ENCODE measurements at regions not wholly inside any gene's neighbourhood (a gene's known extent, or its start where the extent isn't known, plus 50 kb on each side); places are given as distances from the start of the nearest gene placed in this dataset. TPM values are rescaled to one million over a fixed set of nuclear protein-coding genes. Genes with fewer than 3 reads are reported as not detected.

GRCh38 chr20:21780528-21780927 is 75.1 kb downstream of the PAX1 start:
- DNase-seq, result no peak
- no peaks in the 10 kb centered on the region for H3K9me3 ChIP-seq
- no peaks in the 10 kb centered on the region for H3K4me1 ChIP-seq
- H3K27ac ChIP-seq, result no peak overlapping the region
- WGBS, 2 donors, result 72 to 73% methylated on average over 4 of the region's 4 CpGs
- H3K36me3 ChIP-seq, result no peaks in the 10 kb centered on the region
- intact Hi-C loops (cut with DNase I), result no loop called here
- H3K27me3 ChIP-seq, result no peaks in the 10 kb centered on the region
- TF ChIP-seq POLR2A (IDR thresholded peaks at IDR 0.05), result no peak
- TF ChIP-seq, protein P1, sequence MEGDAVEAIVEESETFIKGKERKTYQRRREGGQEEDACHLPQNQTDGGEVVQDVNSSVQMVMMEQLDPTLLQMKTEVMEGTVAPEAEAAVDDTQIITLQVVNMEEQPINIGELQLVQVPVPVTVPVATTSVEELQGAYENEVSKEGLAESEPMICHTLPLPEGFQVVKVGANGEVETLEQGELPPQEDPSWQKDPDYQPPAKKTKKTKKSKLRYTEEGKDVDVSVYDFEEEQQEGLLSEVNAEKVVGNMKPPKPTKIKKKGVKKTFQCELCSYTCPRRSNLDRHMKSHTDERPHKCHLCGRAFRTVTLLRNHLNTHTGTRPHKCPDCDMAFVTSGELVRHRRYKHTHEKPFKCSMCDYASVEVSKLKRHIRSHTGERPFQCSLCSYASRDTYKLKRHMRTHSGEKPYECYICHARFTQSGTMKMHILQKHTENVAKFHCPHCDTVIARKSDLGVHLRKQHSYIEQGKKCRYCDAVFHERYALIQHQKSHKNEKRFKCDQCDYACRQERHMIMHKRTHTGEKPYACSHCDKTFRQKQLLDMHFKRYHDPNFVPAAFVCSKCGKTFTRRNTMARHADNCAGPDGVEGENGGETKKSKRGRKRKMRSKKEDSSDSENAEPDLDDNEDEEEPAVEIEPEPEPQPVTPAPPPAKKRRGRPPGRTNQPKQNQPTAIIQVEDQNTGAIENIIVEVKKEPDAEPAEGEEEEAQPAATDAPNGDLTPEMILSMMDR (IDR thresholded peaks at IDR 0.05), result no peak
- no peak overlapping the region for H3K4me3 ChIP-seq (replicated peaks in 1 of 3)

Small RNA genes lying in the stretch of these regions (small RNA-seq; reads per million reads assigned to genes)
- not detected for gene AL121912.1

Data from thyroid gland (tissue), 4 donors.